Smooth muscle cell (in vitro differentiated cells): ENCODE measurements at regions not wholly inside any gene's neighbourhood (a gene's known extent, or its start where the extent isn't known, plus 50 kb on each side); places are given as distances from the start of the nearest gene placed in this dataset.

Experiments
- DNase-seq: peaks from one replicate; lab custom pipeline; 2025; ENCODE audit not compliant: unreplicated experiment; lab: John Stamatoyannopoulos, UW
- H2AFZ ChIP-seq: fragments of 200-600 bp; sonication (generic); 2 replicates; pipeline ENCODE4 v1.6.0; 2016; ENCODE audit warnings: antibody characterized with exemption, low read depth, mild to moderate bottlenecking
- H3F3A ChIP-seq: fragments of 200-600 bp; sonication (generic); 2 replicates; pipeline ENCODE4 v1.6.0; 2017; ENCODE audit warnings: antibody characterized with exemption, low read depth
- H3K27ac ChIP-seq: fragments of 200-600 bp; sonication (generic); 2 replicates; pipeline ENCODE4 v1.5.1; 2016; ENCODE audit warnings: low read depth, mild to moderate bottlenecking
- H3K27me3 ChIP-seq: fragments of 200-600 bp; sonication (generic); 2 replicates; pipeline ENCODE4 v1.6.1; 2016; ENCODE audit warnings: low read depth, mild to moderate bottlenecking
- H3K36me3 ChIP-seq: fragments of 200-600 bp; sonication (generic); 2 replicates; pipeline ENCODE4 v1.5.1; 2016; ENCODE audit warnings: low read depth
- H3K4me1 ChIP-seq: fragments of 200-600 bp; sonication (generic); 2 replicates; pipeline ENCODE4 v1.5.1; 2016; ENCODE audit warnings: low read depth
- H3K4me2 ChIP-seq: fragments of 200-600 bp; sonication (generic); 2 replicates; pipeline ENCODE4 v1.6.0; 2016; ENCODE audit warnings: mild to moderate bottlenecking
- H3K4me3 ChIP-seq: fragments of 200-600 bp; sonication (generic); 2 replicates; pipeline ENCODE4 v1.5.1; 2016; ENCODE audit warnings: mild to moderate bottlenecking
- H3K79me2 ChIP-seq: fragments of 200-600 bp; sonication (generic); 2 replicates; pipeline ENCODE4 v1.6.0; 2016; ENCODE audit warnings: low read depth, mild to moderate bottlenecking
- H3K9ac ChIP-seq: fragments of 200-600 bp; sonication (generic); 2 replicates; pipeline ENCODE4 v1.6.0; 2016; ENCODE audit warnings: low read depth
- H3K9me3 ChIP-seq: fragments of 200-600 bp; sonication (generic); replicated peaks from 2 replicates; pipeline ENCODE4 v1.5.1; 2016; ENCODE audit warnings: low read depth
- H4K20me1 ChIP-seq: fragments of 200-600 bp; sonication (generic); 2 replicates; pipeline ENCODE4 v1.6.0; 2016; ENCODE audit warnings: low read depth
- CTCF ChIP-seq: fragments of 200-600 bp; sonication (generic); IDR thresholded peaks from 2 replicates; pipeline ENCODE4 v1.5.1; 2017; ENCODE audit warnings: borderline replicate concordance, mild to moderate bottlenecking, antibody characterized with exemption; ENCODE audit not compliant: insufficient read depth, poor library complexity, severe bottlenecking
- WGBS: methylation state at CpG from one replicate; pipeline ENCODE4 v1.1.7; 2016; ENCODE audit warnings: low lambda C conversion rate; 5-methylcytosine and 5-hydroxymethylcytosine counted together

GRCh38 chr2:156065912-156066311 is 266.6 kb downstream of the NR4A2 start:
- Histone ChIP-seq H3K27me3 (no peaks in the 10 kb centered on the region), H2AFZ (no peak overlapping the region), H3K4me3 (no peak overlapping the region), H3K9ac (no peak overlapping the region), H4K20me1 (no peaks in the 10 kb centered on the region), H3K36me3 (no peaks in the 10 kb centered on the region), H3K9me3 (no peaks in the 10 kb centered on the region), H3K79me2 (no peaks in the 10 kb centered on the region), H3K4me1 (no peaks in the 10 kb centered on the region), H3K4me2 (no peak overlapping the region), H3K27ac (no peak overlapping the region), H3F3A (no peaks in the 10 kb centered on the region)
- DNase-seq, result no peak
- TF ChIP-seq CTCF, result no peak
- WGBS, result 87% methylated on average over 4 of the region's 4 CpGs

- 67% methylated on average over 1 of the region's 1 CpG for WGBS
Measured at GRCh38 chr2:156064540-156064939, 268.0 kb downstream of the NR4A2 start.

DNA sequence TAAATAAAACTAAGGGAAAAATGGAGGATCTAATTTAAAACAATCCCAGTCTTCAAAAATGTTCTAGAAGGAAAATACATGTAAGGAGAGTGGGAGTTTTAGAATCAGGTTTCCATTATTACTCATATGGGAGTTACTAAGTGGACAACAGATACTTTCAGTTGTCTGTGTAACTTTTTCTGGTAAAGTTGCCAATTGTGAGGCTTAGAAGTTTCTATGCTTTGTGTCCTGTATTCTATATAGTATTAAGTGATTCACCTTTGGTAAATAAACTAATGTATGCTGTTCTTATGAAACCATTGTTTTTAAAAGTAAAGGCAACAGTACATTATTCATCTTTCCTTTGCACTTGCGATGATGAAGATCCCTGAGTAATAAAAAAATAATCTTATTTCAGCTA is 274.9 kb downstream of the NR4A2 start:
- Histone ChIP-seq H4K20me1 (no peaks in the 10 kb centered on the region), H3K36me3 (no peaks in the 10 kb centered on the region), H3K27me3 (no peaks in the 10 kb centered on the region), H3K9me3 (no peaks in the 10 kb centered on the region), H3K4me3 (no peak overlapping the region), H3K9ac (no peak overlapping the region), H3K79me2 (no peaks in the 10 kb centered on the region), H3K4me2 (no peak overlapping the region), H3K27ac (no peak overlapping the region), H2AFZ (no peak overlapping the region), H3F3A (no peaks in the 10 kb centered on the region), H3K4me1 (no peaks in the 10 kb centered on the region)
- no peak for TF ChIP-seq CTCF
- no peak for DNase-seq
- WGBS, result 92% methylated on average over 1 of the region's 1 CpG

More at GRCh38 chr2:156064540-156064939, 268.0 kb downstream of the NR4A2 start:
- no peaks in the 10 kb centered on the region for H3K9me3 ChIP-seq
- no peak overlapping the region for H2AFZ ChIP-seq
- H3K79me2 ChIP-seq, result no peaks in the 10 kb centered on the region
- H3K36me3 ChIP-seq, result no peaks in the 10 kb centered on the region
- H3K27me3 ChIP-seq, result no peaks in the 10 kb centered on the region
- no peaks in the 10 kb centered on the region for H3K4me1 ChIP-seq
- no peak for TF ChIP-seq CTCF
- DNase-seq, result no peak
- H3K9ac ChIP-seq, result no peak overlapping the region
- no peak overlapping the region for H3K27ac ChIP-seq
- no peak overlapping the region for H3K4me3 ChIP-seq
- H4K20me1 ChIP-seq, result no peaks in the 10 kb centered on the region
- no peaks in the 10 kb centered on the region for H3F3A ChIP-seq
- H3K4me2 ChIP-seq, result no peak overlapping the region

GRCh38 chr2:156054983-156055382 is 277.5 kb downstream of the NR4A2 start:
- H3K27ac ChIP-seq, result no peak overlapping the region
- H3K9ac ChIP-seq, result no peak overlapping the region
- no peak for TF ChIP-seq CTCF
- no peaks in the 10 kb centered on the region for H3K4me1 ChIP-seq
- no peaks in the 10 kb centered on the region for H4K20me1 ChIP-seq
- no peaks in the 10 kb centered on the region for H3K79me2 ChIP-seq
- 64% methylated on average over 2 of the region's 2 CpGs for WGBS
- H3K4me2 ChIP-seq, result no peak overlapping the region
- H3K36me3 ChIP-seq, result no peaks in the 10 kb centered on the region
- no peaks in the 10 kb centered on the region for H3F3A ChIP-seq
- H3K4me3 ChIP-seq, result no peak overlapping the region
- no peaks in the 10 kb centered on the region for H3K27me3 ChIP-seq
- DNase-seq, result no peak
- H3K9me3 ChIP-seq, result no peaks in the 10 kb centered on the region
- no peak overlapping the region for H2AFZ ChIP-seq
